B cell (primary cell): ENCODE measurements at regions not wholly inside any gene's neighbourhood (a gene's known extent, or its start where the extent isn't known, plus 50 kb on each side); places are given as distances from the start of the nearest gene placed in this dataset.

Source experiments
- ATAC-seq: fragments of 200-7000 bp; cut with Tn5 transposase; one replicate; pipeline ENCODE4 v1.10.0; 2021; ENCODE audit warnings: low read depth, mild to moderate bottlenecking, moderate number of reproducible peaks, moderate library complexity
- CTCF ChIA-PET: fragments of 350-600 bp; sonication (Branson Sonifier 250); formaldehyde crosslinking; loops from one replicate; lab custom pipeline; 2021; ENCODE audit warnings: antibody characterized with exemption, inconsistent platforms; lab: Charles Lee
- POLR2A ChIA-PET: fragments of 350-600 bp; sonication (Branson Sonifier 250); formaldehyde crosslinking; loops from one replicate; lab custom pipeline; 2021; ENCODE audit warnings: antibody characterized with exemption; lab: Charles Lee
- DNase-seq: peaks from one replicate; pipeline ENCODE4 v3.0.0; 2013
- H2AFZ ChIP-seq: 2 replicates; pipeline ENCODE4 v1.6.1; 2012; ENCODE audit warnings: mild to moderate bottlenecking, low read depth, low read length; ENCODE audit not compliant: insufficient read depth, poor library complexity, severe bottlenecking
- H3K27ac ChIP-seq, 2 donors: 1 replicate in 1 of 2; 2 replicates in 1 of 2; pipeline ENCODE4 v1.5.1; 2012 to 2013; ENCODE audit warnings: low read length in 2 of 2, mild to moderate bottlenecking in 2 of 2, moderate library complexity in 1 of 2
- H3K27me3 ChIP-seq, 4 experiments: fragments of 200-600 bp in 1 of 4; sonication (generic) in 1 of 4; replicated peaks in 1 of 4; 1 replicate in 2 of 4; 2 replicates in 2 of 4; pipeline versions ENCODE4 v1.6.1 to v1.7.0; 2013 to 2016; ENCODE audit warnings: low read length in 3 of 4, mild to moderate bottlenecking in 2 of 4, mixed read lengths in 1 of 4, moderate library complexity in 1 of 4; ENCODE audit not compliant: insufficient read depth in 4 of 4, control insufficient read depth in 3 of 4; ENCODE audit errors: control extremely low read depth in 1 of 4
- H3K36me3 ChIP-seq, 2 experiments: replicated peaks in 1 of 2; 1 replicate in 1 of 2; 2 replicates in 1 of 2; pipeline versions ENCODE4 v1.6.1 to v1.7.1; 2013; ENCODE audit warnings: low read length in 1 of 2; ENCODE audit not compliant: insufficient read depth in 2 of 2, control insufficient read depth in 1 of 2; ENCODE audit errors: control extremely low read depth in 1 of 2, extremely low read depth in 1 of 2
- H3K4me1 ChIP-seq, 2 donors: fragments of 200-600 bp in 1 of 2; sonication (generic) in 1 of 2; 1 replicate in 1 of 2; 2 replicates in 1 of 2; pipeline versions ENCODE4 v1.5.1 to v1.6.1; 2013 to 2017; ENCODE audit warnings: low read length in 2 of 2; ENCODE audit not compliant: control insufficient read depth in 2 of 2, insufficient read depth in 2 of 2
- H3K4me2 ChIP-seq: replicated peaks from 2 replicates; pipeline ENCODE3; 2012; ENCODE audit warnings: mild to moderate bottlenecking, low read depth, low read length; ENCODE audit not compliant: poor library complexity, severe bottlenecking
- H3K4me3 ChIP-seq, 5 experiments: fragments of 200-600 bp in 1 of 5; sonication (generic) in 1 of 5; 1 replicate in 3 of 5; 2 replicates in 2 of 5; pipeline versions ENCODE4 v1.5.1 to v1.7.0; 2011 to 2016; ENCODE audit warnings: low read length in 4 of 5, mild to moderate bottlenecking in 4 of 5, low read depth in 2 of 5, control low read depth in 1 of 5, moderate library complexity in 1 of 5; ENCODE audit not compliant: insufficient read depth in 1 of 5; ENCODE audit errors: control extremely low read depth in 1 of 5, extremely low read depth in 1 of 5
- H3K79me2 ChIP-seq: fragments of 200-600 bp; sonication (generic); one replicate; pipeline ENCODE4 v1.6.0; 2016; ENCODE audit warnings: low read length; ENCODE audit not compliant: control insufficient read depth, insufficient read depth
- H3K9ac ChIP-seq: fragments of 200-600 bp; sonication (generic); 2 replicates; pipeline ENCODE4 v1.6.1; 2017; ENCODE audit warnings: mild to moderate bottlenecking, low read length, moderate library complexity
- H3K9me3 ChIP-seq, 3 donors: one replicate each; pipeline versions ENCODE4 v1.6.1 to v1.7.1; 2013; ENCODE audit warnings: low read length in 2 of 3; ENCODE audit not compliant: control insufficient read depth in 2 of 3, insufficient read depth in 1 of 3; ENCODE audit errors: control extremely low read depth in 1 of 3
- H4K20me1 ChIP-seq: 2 replicates; pipeline ENCODE4 v1.6.0; 2012; ENCODE audit warnings: mild to moderate bottlenecking, low read length; ENCODE audit not compliant: insufficient read depth, control insufficient read depth, poor library complexity, severe bottlenecking
- H3K27ac Mint-ChIP-seq: one replicate; pipeline ENCODE4 v1.8.0; 2021; ENCODE audit warnings: mixed read lengths
- H3K27me3 Mint-ChIP-seq: one replicate; pipeline ENCODE4 v1.8.0; 2021; ENCODE audit warnings: mixed read lengths
- H3K4me1 Mint-ChIP-seq: one replicate; pipeline ENCODE4 v1.8.0; 2021; ENCODE audit warnings: mixed read lengths
- H3K4me3 Mint-ChIP-seq: one replicate; pipeline ENCODE4 v1.8.0; 2021; ENCODE audit warnings: mixed read lengths
- H3K9me3 Mint-ChIP-seq: one replicate; pipeline ENCODE4 v1.8.0; 2022; ENCODE audit warnings: mixed read lengths; ENCODE audit not compliant: insufficient read depth
- CTCF ChIP-seq: fragments of 200-600 bp; IDR thresholded peaks from one replicate; pipeline ENCODE4 v1.8.0; 2022; ENCODE audit warnings: antibody characterized with exemption, mild to moderate bottlenecking
- EZH2 ChIP-seq: IDR thresholded peaks from 2 replicates; pipeline ENCODE4 v1.6.1; 2012; ENCODE audit warnings: borderline replicate concordance, low read depth, mild to moderate bottlenecking, moderate library complexity, low read length; ENCODE audit not compliant: insufficient read depth, poor library complexity, severe bottlenecking
- WGBS: methylation state at CpG from one replicate; pipeline ENCODE4 v1.1.5; 2013; ENCODE audit warnings: missing lambda C conversion rate; ENCODE audit not compliant: insufficient coverage; 5-methylcytosine and 5-hydroxymethylcytosine counted together
- intact Hi-C: fragments of 100-400 bp; cut with micrococcal nuclease; formaldehyde crosslinking; loops from one replicate; pipeline ENCODE4 v1.10.0; 2022

- POLR2A ChIA-PET: no interaction called here
- CTCF ChIA-PET: no interaction called here
- ATAC-seq (no peak), DNase-seq (no peak)
- Mint-ChIP-seq H3K27ac (no peak overlapping the region), H3K27me3 (no peaks in the 10 kb centered on the region), H3K9me3 (peaks cover 1% of the 10 kb centered on the region), H3K4me1 (no peaks in the 10 kb centered on the region), H3K4me3 (no peak overlapping the region)
- Histone ChIP-seq H3K36me3 (no peaks in the 10 kb centered on the region), H2AFZ (no peak overlapping the region), H3K4me1 (no peaks in the 10 kb centered on the region), H3K27me3 (no peaks in the 10 kb centered on the region), H3K27ac (no peak overlapping the region), H3K4me3 (no peak overlapping the region), H3K9me3 (no peaks in the 10 kb centered on the region), H3K79me2 (no peaks in the 10 kb centered on the region), H3K9ac (no peak overlapping the region), H4K20me1 (no peaks in the 10 kb centered on the region), H3K4me2 (no peak overlapping the region)
- intact Hi-C loops: no loop called here
- TF ChIP-seq CTCF (no peak), EZH2 (no peak)
- WGBS: no CpG with 5 or more reads among the region's 2 CpGs
Observed at GRCh38 chr14:25274529-25274928, 224.6 kb upstream of the STXBP6 start.

- ChIA-PET CTCF (no interaction called here), POLR2A (no interaction called here)
- Mint-ChIP-seq H3K27me3 (no peaks in the 10 kb centered on the region), H3K9me3 (no peaks in the 10 kb centered on the region), H3K4me3 (no peak overlapping the region), H3K4me1 (no peaks in the 10 kb centered on the region), H3K27ac (no peak overlapping the region)
- Histone ChIP-seq H3K9ac (no peak overlapping the region), H4K20me1 (no peaks in the 10 kb centered on the region), H3K36me3 (no peaks in the 10 kb centered on the region), H3K79me2 (no peaks in the 10 kb centered on the region), H3K4me1 (no peaks in the 10 kb centered on the region), H3K27me3 (no peaks in the 10 kb centered on the region), H3K9me3 (peaks cover 0 to 3% (median 0%) of the 10 kb centered on the region in 3 donors), H2AFZ (no peak overlapping the region), H3K27ac (no peak overlapping the region), H3K4me3 (no peak overlapping the region), H3K4me2 (no peak overlapping the region)
- no peak for TF ChIP-seq EZH2
- no peak for TF ChIP-seq CTCF
- intact Hi-C loops: no loop called here
- WGBS: 100% methylated on average over 7 of the region's 16 CpGs
- ATAC-seq (no peak), DNase-seq (no peak)
Observed at GRCh38 chr14:25267186-25267585, 217.2 kb upstream of the STXBP6 start.
